Mesothelial cell of epicardium (in vitro differentiated cells): ENCODE measurements at regions not wholly inside any gene's neighbourhood (a gene's known extent, or its start where the extent isn't known, plus 50 kb on each side); places are given as distances from the start of the nearest gene placed in this dataset.

Experiments
- DNase-seq, 2 experiments: peaks; one replicate each; pipeline ENCODE4 v3.0.0; 2021; ENCODE audit warnings: low spot score in 2 of 2; ENCODE audit not compliant: unreplicated experiment in 2 of 2
- H3K27ac Mint-ChIP-seq: 2 replicates; pipeline ENCODE4 v1.8.0; 2021; ENCODE audit warnings: mixed read lengths
- H3K27me3 Mint-ChIP-seq: 2 replicates; pipeline ENCODE4 v1.8.0; 2021; ENCODE audit warnings: low read depth, mixed read lengths
- H3K36me3 Mint-ChIP-seq: 2 replicates; pipeline ENCODE4 v1.8.0; 2021; ENCODE audit warnings: mixed read lengths
- H3K4me1 Mint-ChIP-seq: 2 replicates; pipeline ENCODE4 v1.8.0; 2021; ENCODE audit warnings: mixed read lengths
- H3K4me3 Mint-ChIP-seq: 2 replicates; pipeline ENCODE4 v1.8.0; 2021; ENCODE audit warnings: mild to moderate bottlenecking, moderate library complexity, mixed read lengths
- H3K9me3 Mint-ChIP-seq: 2 replicates; pipeline ENCODE4 v1.8.0; 2021; ENCODE audit warnings: mixed read lengths
- CTCF ChIP-seq: fragments of 200-600 bp; sonication (generic); IDR thresholded peaks from one replicate; pipeline ENCODE4 v1.5.0; 2021; ENCODE audit warnings: antibody characterized with exemption; ENCODE audit not compliant: unreplicated experiment

- peaks cover 1% of the 10 kb centered on the region for H3K4me1 Mint-ChIP-seq
- no peak overlapping the region for H3K4me3 Mint-ChIP-seq
- DNase-seq = no peak
- no peak for TF ChIP-seq CTCF
- peaks cover 11% of the 10 kb centered on the region for H3K9me3 Mint-ChIP-seq
- H3K27me3 Mint-ChIP-seq = no peaks in the 10 kb centered on the region
- H3K36me3 Mint-ChIP-seq = no peaks in the 10 kb centered on the region
- no peak overlapping the region for H3K27ac Mint-ChIP-seq
These were observed 608.7 kb downstream of the TFAP2A start for GRCh38 chr6:9806195-9806594.

- no peak overlapping the region for H3K4me3 Mint-ChIP-seq
- H3K27ac Mint-ChIP-seq = no peak overlapping the region
- H3K27me3 Mint-ChIP-seq = no peaks in the 10 kb centered on the region
- DNase-seq = no peak
- no peaks in the 10 kb centered on the region for H3K36me3 Mint-ChIP-seq
- no peak for TF ChIP-seq CTCF
- H3K4me1 Mint-ChIP-seq = peaks cover 1% of the 10 kb centered on the region
- H3K9me3 Mint-ChIP-seq = peaks cover 18% of the 10 kb centered on the region
These were observed 613.6 kb downstream of the TFAP2A start for GRCh38 chr6:9801249-9801754.

- DNase-seq = no peak
- H3K27ac Mint-ChIP-seq = no peak overlapping the region
- peaks cover 5% of the 10 kb centered on the region for H3K4me1 Mint-ChIP-seq
- no peak for TF ChIP-seq CTCF
- H3K9me3 Mint-ChIP-seq = peaks cover 11% of the 10 kb centered on the region
- H3K36me3 Mint-ChIP-seq = no peaks in the 10 kb centered on the region
- no peak overlapping the region for H3K4me3 Mint-ChIP-seq
- H3K27me3 Mint-ChIP-seq = peaks cover 4% of the 10 kb centered on the region
These were observed 615.3 kb downstream of the TFAP2A start for GRCh38 chr6:9799582-9799981.

GRCh38 chr6:9796827-9797226, 618.0 kb downstream of the TFAP2A start:
- no peak for DNase-seq
- Mint-ChIP-seq H3K36me3 (no peaks in the 10 kb centered on the region), H3K27ac (no peak overlapping the region), H3K27me3 (peaks cover 9% of the 10 kb centered on the region), H3K9me3 (peaks cover 7% of the 10 kb centered on the region), H3K4me1 (peaks cover 6% of the 10 kb centered on the region), H3K4me3 (no peak overlapping the region)
- TF ChIP-seq CTCF = no peak

- Mint-ChIP-seq H3K4me3 (no peak overlapping the region), H3K27me3 (peaks cover 9% of the 10 kb centered on the region), H3K4me1 (peaks cover 6% of the 10 kb centered on the region), H3K36me3 (no peaks in the 10 kb centered on the region), H3K27ac (no peak overlapping the region), H3K9me3 (peaks cover 7% of the 10 kb centered on the region)
- TF ChIP-seq CTCF = no peak
- no peak for DNase-seq
These were observed 619.0 kb downstream of the TFAP2A start for GRCh38 chr6:9795880-9796279.

GRCh38 chr6:9789201-9789600, 625.7 kb downstream of the TFAP2A start:
- Mint-ChIP-seq H3K9me3 (no peaks in the 10 kb centered on the region), H3K4me1 (peaks cover 3% of the 10 kb centered on the region), H3K27ac (no peak overlapping the region), H3K27me3 (peaks cover 3% of the 10 kb centered on the region), H3K36me3 (no peaks in the 10 kb centered on the region), H3K4me3 (no peak overlapping the region)
- DNase-seq = no peak
- TF ChIP-seq CTCF = no peak
